Naive thymus-derived CD4-positive, alpha-beta T cell (primary cell): ENCODE measurements at regions not wholly inside any gene's neighbourhood (a gene's known extent, or its start where the extent isn't known, plus 50 kb on each side); places are given as distances from the start of the nearest gene placed in this dataset.

Experiments used
- ATAC-seq: fragments of 150-1000 bp; cut with Tn5 transposase; 2 replicates; pipeline ENCODE4 v1.10.0; 2021; ENCODE audit warnings: mild to moderate bottlenecking, moderate library complexity
- CTCF ChIA-PET: fragments of 350-600 bp; sonication (Branson Sonifier 250); formaldehyde crosslinking; loops from one replicate; lab custom pipeline; 2021; ENCODE audit warnings: antibody characterized with exemption; lab: Charles Lee
- POLR2A ChIA-PET: fragments of 350-600 bp; sonication (Branson Sonifier 250); formaldehyde crosslinking; loops from one replicate; lab custom pipeline; 2021; ENCODE audit warnings: antibody characterized with exemption, inconsistent platforms; lab: Charles Lee
- DNase-seq, 9 donors: peaks; one replicate each; pipeline versions ENCODE4 v3.0.0 to v3.0.0-alpha.2; 2020 to 2022; ENCODE audit warnings: mixed read lengths in 1 of 9
- H3K27ac ChIP-seq: one replicate; pipeline ENCODE4 v1.7.0; 2013; ENCODE audit warnings: mild to moderate bottlenecking, low read depth, low read length, moderate library complexity
- H3K27me3 ChIP-seq, 2 donors: one replicate each; pipeline ENCODE4 v1.7.0; 2013; ENCODE audit warnings: low read length in 2 of 2, mild to moderate bottlenecking in 2 of 2, moderate library complexity in 2 of 2; ENCODE audit not compliant: control insufficient read depth in 2 of 2, insufficient read depth in 2 of 2
- H3K36me3 ChIP-seq, 3 experiments: 1 replicate in 2 of 3; 2 replicates in 1 of 3; pipeline ENCODE4 v1.7.0; 2013; ENCODE audit warnings: low read length in 3 of 3, mild to moderate bottlenecking in 3 of 3, moderate library complexity in 1 of 3; ENCODE audit not compliant: insufficient read depth in 3 of 3, control insufficient read depth in 2 of 3
- H3K4me1 ChIP-seq, 2 donors: one replicate each; pipeline ENCODE4 v1.7.0; 2013; ENCODE audit warnings: low read length in 2 of 2, mild to moderate bottlenecking in 2 of 2, moderate library complexity in 1 of 2; ENCODE audit not compliant: control insufficient read depth in 2 of 2, insufficient read depth in 2 of 2
- H3K4me3 ChIP-seq: 2 replicates; pipeline ENCODE4 v1.7.0; 2013; ENCODE audit warnings: mild to moderate bottlenecking, low read length
- H3K9me3 ChIP-seq, 3 experiments: 1 replicate in 2 of 3; 2 replicates in 1 of 3; pipeline ENCODE4 v1.7.0; 2013; ENCODE audit warnings: low read length in 3 of 3; ENCODE audit not compliant: control insufficient read depth in 2 of 3
- H3K27ac Mint-ChIP-seq, 9 donors: one replicate each; pipeline ENCODE4 v1.8.0; 2020 to 2022; ENCODE audit warnings: mixed read lengths in 9 of 9, mild to moderate bottlenecking in 8 of 9, moderate library complexity in 5 of 9, inconsistent platforms in 2 of 9
- H3K27me3 Mint-ChIP-seq, 5 donors: one replicate each; pipeline ENCODE4 v1.8.0; 2021 to 2022; ENCODE audit warnings: mixed read lengths in 5 of 5, mild to moderate bottlenecking in 1 of 5
- H3K36me3 Mint-ChIP-seq, 5 donors: one replicate each; pipeline ENCODE4 v1.8.0; 2020 to 2022; ENCODE audit warnings: mixed read lengths in 5 of 5, mild to moderate bottlenecking in 3 of 5, inconsistent platforms in 1 of 5
- H3K4me1 Mint-ChIP-seq, 7 donors: one replicate each; pipeline ENCODE4 v1.8.0; 2020 to 2022; ENCODE audit warnings: mixed read lengths in 7 of 7, mild to moderate bottlenecking in 3 of 7, inconsistent platforms in 1 of 7
- H3K4me3 Mint-ChIP-seq, 10 donors: one replicate each; pipeline ENCODE4 v1.8.0; 2020 to 2022; ENCODE audit warnings: mild to moderate bottlenecking in 10 of 10, mixed read lengths in 10 of 10, moderate library complexity in 6 of 10, inconsistent platforms in 2 of 10
- H3K9me3 Mint-ChIP-seq, 11 donors: one replicate each; pipeline ENCODE4 v1.8.0; 2020 to 2022; ENCODE audit warnings: mixed read lengths in 11 of 11, mild to moderate bottlenecking in 4 of 11, inconsistent platforms in 1 of 11, moderate library complexity in 1 of 11
- intact Hi-C, 2 donors: fragments of 100-400 bp; cut with micrococcal nuclease; formaldehyde crosslinking; loops; one replicate each; pipeline ENCODE4 v1.15.1; 2023

DNA sequence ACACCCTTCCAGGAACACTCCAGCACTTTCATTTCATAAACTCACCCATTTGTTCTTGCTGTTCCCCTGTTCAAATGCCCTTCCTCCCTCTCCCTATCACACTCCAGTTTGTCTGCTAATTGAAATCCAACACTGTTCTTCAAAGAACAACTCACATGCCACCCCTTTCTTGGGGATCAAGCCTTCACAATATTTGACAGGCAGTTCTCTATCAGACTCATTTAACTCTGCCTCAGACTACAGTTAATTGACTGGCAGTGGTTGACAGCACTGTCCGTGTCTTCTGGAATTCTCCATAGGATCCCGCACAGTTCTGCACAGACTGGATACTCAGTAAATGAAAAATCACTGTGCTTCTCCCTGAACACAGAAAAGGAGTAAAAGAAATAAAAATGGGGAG, 87.8 kb downstream of the PMP22 start:
- Histone ChIP-seq H3K27me3 (no peaks in the 10 kb centered on the region), H3K4me3 (no peak overlapping the region), H3K9me3 (no peaks in the 10 kb centered on the region), H3K4me1 (no peaks in the 10 kb centered on the region), H3K27ac (no peak overlapping the region), H3K36me3 (no peaks in the 10 kb centered on the region)
- ATAC-seq: no peak
- Mint-ChIP-seq H3K4me3 (no peak overlapping the region), H3K27me3 (peaks cover 0 to 24% (median 18%) of the 10 kb centered on the region in 5 donors), H3K27ac (no peak overlapping the region), H3K9me3 (peaks cover 0 to 9% (median 0%) of the 10 kb centered on the region in 11 donors), H3K36me3 (no peaks in the 10 kb centered on the region), H3K4me1 (no peaks in the 10 kb centered on the region)
- ChIA-PET POLR2A (no interaction called here), CTCF (no interaction called here)
- no peak for DNase-seq
- intact Hi-C loops: no loop called here

DNA sequence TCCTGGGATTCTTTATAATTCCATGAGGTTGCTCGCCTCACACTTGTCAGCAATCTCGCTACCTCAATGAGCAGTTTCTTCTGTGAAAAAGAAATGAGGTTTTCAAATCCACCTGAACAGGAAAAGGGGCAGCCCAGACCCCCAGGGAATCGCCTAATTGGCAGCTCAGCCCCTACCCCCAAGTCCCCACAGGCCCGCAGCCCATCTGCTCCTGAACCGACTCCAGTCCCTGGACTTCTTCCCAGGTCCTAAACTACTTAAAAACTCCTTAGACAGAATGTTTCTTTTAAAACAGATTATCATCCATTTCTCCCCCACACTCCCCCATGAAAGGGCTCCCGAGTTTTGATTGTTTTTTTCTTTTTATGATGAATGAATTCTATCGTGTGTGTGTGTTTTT, 89.8 kb downstream of the PMP22 start:
- Mint-ChIP-seq H3K36me3 (no peaks in the 10 kb centered on the region), H3K9me3 (peaks cover 0 to 9% (median 0%) of the 10 kb centered on the region in 11 donors), H3K27me3 (peaks cover 0 to 29% (median 25%) of the 10 kb centered on the region in 5 donors), H3K4me3 (no peak overlapping the region), H3K27ac (no peak overlapping the region), H3K4me1 (no peaks in the 10 kb centered on the region)
- H3K27ac ChIP-seq: no peak overlapping the region
- no peak for DNase-seq
- no peaks in the 10 kb centered on the region for H3K36me3 ChIP-seq
- H3K27me3 ChIP-seq: peaks cover 0 to 5% of the 10 kb centered on the region in 2 donors
- CTCF ChIA-PET: no interaction called here
- intact Hi-C loops: no loop called here
- ATAC-seq: no peak
- POLR2A ChIA-PET: no interaction called here
- no peaks in the 10 kb centered on the region for H3K4me1 ChIP-seq
- H3K9me3 ChIP-seq: no peaks in the 10 kb centered on the region
- H3K4me3 ChIP-seq: no peak overlapping the region

DNA sequence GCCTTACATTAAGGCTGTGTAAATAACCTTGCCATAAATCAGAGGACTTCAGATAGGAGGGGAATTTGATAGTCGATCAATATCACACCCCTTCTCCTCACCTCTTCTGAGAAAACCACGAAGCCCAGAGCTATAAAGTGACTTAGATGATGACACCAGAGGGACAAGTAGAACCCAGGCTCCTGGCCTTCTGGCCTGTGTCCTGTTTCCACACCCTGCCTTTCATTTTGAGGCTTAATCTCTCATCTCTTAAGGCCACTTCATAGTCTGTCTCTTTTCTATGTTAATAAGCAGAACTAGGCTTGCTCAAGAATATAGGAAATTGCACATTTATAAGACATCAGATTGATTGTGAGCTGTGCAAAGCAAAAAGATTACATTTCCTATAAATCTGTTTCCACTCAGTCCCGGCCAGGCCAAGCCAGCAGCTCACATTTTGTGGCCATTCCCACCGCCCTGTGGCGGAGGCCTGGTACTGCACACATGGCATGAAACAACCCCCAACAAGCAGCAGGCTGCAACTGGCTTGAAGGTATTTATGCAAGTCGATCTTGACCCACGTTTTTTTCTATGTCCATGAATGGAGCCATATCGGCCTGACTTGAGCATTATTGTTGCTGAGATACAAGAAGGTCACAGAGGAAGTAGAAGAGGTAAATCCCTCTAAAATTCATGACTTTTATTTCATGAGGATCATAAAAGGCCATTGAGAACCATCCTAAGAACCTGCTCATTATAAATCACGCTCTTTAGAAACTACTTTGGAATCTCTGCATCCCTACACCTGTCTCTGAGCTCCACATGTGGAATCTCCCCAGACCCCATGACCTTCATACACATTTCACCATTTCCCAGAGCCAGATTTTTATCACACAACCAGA, 93.7 kb downstream of the PMP22 start:
- POLR2A ChIA-PET: no interaction called here
- ATAC-seq: peak; percentile 54
- peaks cover 0 to 2% (median 0%) of the 10 kb centered on the region in 7 donors for H3K4me1 Mint-ChIP-seq
- CTCF ChIA-PET: no interaction called here
- Histone ChIP-seq H3K27ac (no peak overlapping the region), H3K4me1 (no peaks in the 10 kb centered on the region), H3K36me3 (no peaks in the 10 kb centered on the region), H3K27me3 (peaks cover 0 to 8% of the 10 kb centered on the region in 2 donors), H3K4me3 (no peak overlapping the region), H3K9me3 (no peaks in the 10 kb centered on the region)
- H3K27ac Mint-ChIP-seq: no peak overlapping the region
- no peak overlapping the region for H3K4me3 Mint-ChIP-seq
- H3K9me3 Mint-ChIP-seq: peaks cover 0 to 9% (median 0%) of the 10 kb centered on the region in 11 donors
- DNase-seq: peak in 1 of 9 donors; percentile 27
- no peaks in the 10 kb centered on the region for H3K36me3 Mint-ChIP-seq
- intact Hi-C loops: no loop called here
- peaks cover 0 to 34% (median 28%) of the 10 kb centered on the region in 5 donors for H3K27me3 Mint-ChIP-seq

- intact Hi-C loops: no loop called here
- ATAC-seq (no peak), DNase-seq (no peak)
- ChIA-PET POLR2A (no interaction called here), CTCF (no interaction called here)
- Mint-ChIP-seq H3K36me3 (no peaks in the 10 kb centered on the region), H3K9me3 (peaks cover 0 to 9% (median 0%) of the 10 kb centered on the region in 11 donors), H3K4me3 (no peak overlapping the region), H3K4me1 (peaks cover 0 to 2% (median 0%) of the 10 kb centered on the region in 7 donors), H3K27ac (no peak overlapping the region), H3K27me3 (peaks cover 0 to 28% (median 23%) of the 10 kb centered on the region in 5 donors)
- H3K9me3 ChIP-seq: no peaks in the 10 kb centered on the region
- no peaks in the 10 kb centered on the region for H3K36me3 ChIP-seq
- peaks cover 0 to 8% of the 10 kb centered on the region in 2 donors for H3K27me3 ChIP-seq
- H3K4me3 ChIP-seq: no peak overlapping the region
- H3K4me1 ChIP-seq: no peaks in the 10 kb centered on the region
- no peak overlapping the region for H3K27ac ChIP-seq
Observed at GRCh38 chr17:15169676-15170075, 95.5 kb downstream of the PMP22 start.

DNA sequence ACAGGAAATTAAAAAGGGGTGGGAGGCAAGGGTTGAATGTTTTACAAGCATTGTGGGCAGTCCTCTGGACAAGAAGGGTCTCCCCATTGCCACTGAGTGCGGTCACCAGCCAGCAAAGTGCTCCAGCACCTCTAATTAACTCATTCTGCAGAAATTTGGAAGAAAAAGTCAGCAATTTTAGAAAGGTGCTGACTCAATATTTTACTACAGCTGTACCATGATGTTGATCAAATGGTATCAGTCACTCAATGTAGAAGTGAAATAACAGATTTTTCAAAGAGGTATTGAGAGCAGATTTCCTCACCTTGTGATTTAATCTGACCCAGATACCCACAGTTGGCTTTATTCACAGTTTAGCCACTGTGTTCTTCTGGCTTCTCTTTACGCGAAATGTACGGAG, 96.7 kb downstream of the PMP22 start:
- intact Hi-C loops: no loop called here
- no peaks in the 10 kb centered on the region for H3K36me3 Mint-ChIP-seq
- H3K4me1 Mint-ChIP-seq: peaks cover 0 to 2% (median 0%) of the 10 kb centered on the region in 7 donors
- H3K9me3 Mint-ChIP-seq: peaks cover 0 to 7% (median 0%) of the 10 kb centered on the region in 11 donors
- Histone ChIP-seq H3K36me3 (no peaks in the 10 kb centered on the region), H3K27me3 (peaks cover 0 to 8% of the 10 kb centered on the region in 2 donors), H3K4me3 (no peak overlapping the region), H3K27ac (no peak overlapping the region), H3K4me1 (no peaks in the 10 kb centered on the region), H3K9me3 (no peaks in the 10 kb centered on the region)
- DNase-seq: no peak
- ChIA-PET POLR2A (no interaction called here), CTCF (no interaction called here)
- H3K4me3 Mint-ChIP-seq: no peak overlapping the region
- H3K27me3 Mint-ChIP-seq: peaks cover 0 to 24% (median 21%) of the 10 kb centered on the region in 5 donors
- no peak overlapping the region for H3K27ac Mint-ChIP-seq
- ATAC-seq: no peak

- POLR2A ChIA-PET: no interaction called here
- H3K27ac Mint-ChIP-seq: no peak overlapping the region
- peaks cover 11 to 27% (median 23%) of the 10 kb centered on the region in 5 donors for H3K27me3 Mint-ChIP-seq
- no peak for DNase-seq
- ATAC-seq: no peak
- intact Hi-C loops: no loop called here
- peaks cover 0 to 5% (median 0%) of the 10 kb centered on the region in 5 donors for H3K36me3 Mint-ChIP-seq
- H3K4me3 ChIP-seq: no peak overlapping the region
- no peaks in the 10 kb centered on the region for H3K36me3 ChIP-seq
- no peak overlapping the region for H3K4me3 Mint-ChIP-seq
- H3K4me1 ChIP-seq: no peaks in the 10 kb centered on the region
- no peaks in the 10 kb centered on the region for H3K9me3 ChIP-seq
- H3K27me3 ChIP-seq: no peaks in the 10 kb centered on the region
- peaks cover 0 to 1% (median 0%) of the 10 kb centered on the region in 11 donors for H3K9me3 Mint-ChIP-seq
- no peak overlapping the region for H3K27ac ChIP-seq
- CTCF ChIA-PET: no interaction called here
- peaks cover 0 to 4% (median 0%) of the 10 kb centered on the region in 7 donors for H3K4me1 Mint-ChIP-seq
Observed at GRCh38 chr17:15161395-15161794, 103.7 kb downstream of the PMP22 start.
